GM19023 (cell line): ENCODE measurements at regions not wholly inside any gene's neighbourhood (a gene's known extent, or its start where the extent isn't known, plus 50 kb on each side); places are given as distances from the start of the nearest gene placed in this dataset.
"Not testable (repeated sequence)": the region's sequence is repeated elsewhere in the genome, so short reads cannot be mapped to it uniquely, and the experiment has no call there.

Experiments
- ATAC-seq: cut with Tn5 transposase; IDR thresholded peaks from one replicate; pipeline ENCODE4 v1.9.1; 2021; ENCODE audit warnings: mild to moderate bottlenecking, moderate library complexity; ENCODE audit not compliant: unreplicated experiment

- ATAC-seq, result no peak
Measured at GRCh38 chr3:6367171-6367570, 493.7 kb upstream of the GRM7 start.

DNA sequence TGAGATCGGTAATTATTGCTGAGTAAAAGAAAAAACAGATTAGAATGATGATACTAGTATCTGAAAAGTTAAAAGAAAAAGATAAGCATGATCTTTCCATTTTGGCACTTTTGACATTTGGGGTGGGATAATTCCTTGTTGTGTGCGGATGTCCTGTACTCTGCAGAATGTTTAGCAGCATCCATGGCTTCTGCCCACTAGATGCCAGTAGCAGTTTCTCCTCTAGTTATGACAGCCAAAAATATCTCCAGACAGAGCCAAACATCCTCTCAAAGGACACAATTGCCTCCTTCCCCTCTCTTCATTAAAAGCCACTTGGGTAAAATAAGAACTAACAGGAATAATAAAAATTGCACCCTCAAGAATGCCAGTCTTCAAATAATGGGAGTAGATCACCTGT, 468.8 kb upstream of the GRM7 start:
- ATAC-seq, result no peak

GRCh38 chr3:6394944-6395343, 466.0 kb upstream of the GRM7 start:
- no peak for ATAC-seq

DNA sequence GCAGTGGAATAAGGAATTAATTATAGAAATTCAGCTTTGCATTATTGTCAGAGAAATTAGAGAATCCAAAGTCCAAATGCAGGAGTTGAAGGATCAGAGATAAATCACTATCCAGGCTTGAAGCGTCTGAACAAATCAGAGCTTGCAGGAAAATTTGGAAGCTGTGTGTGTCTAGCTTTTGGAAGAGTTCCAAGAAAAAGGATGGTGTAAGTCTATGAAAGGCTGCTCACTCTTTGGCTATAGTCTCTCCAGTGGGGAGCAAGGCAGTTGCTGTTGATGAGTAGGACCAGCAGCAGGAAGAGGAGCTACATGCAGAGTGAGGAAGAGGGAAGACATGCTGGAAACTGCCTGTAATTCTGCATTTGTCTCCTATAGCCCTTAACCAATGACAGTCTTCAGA, 464.3 kb upstream of the GRM7 start:
- no peak for ATAC-seq

DNA sequence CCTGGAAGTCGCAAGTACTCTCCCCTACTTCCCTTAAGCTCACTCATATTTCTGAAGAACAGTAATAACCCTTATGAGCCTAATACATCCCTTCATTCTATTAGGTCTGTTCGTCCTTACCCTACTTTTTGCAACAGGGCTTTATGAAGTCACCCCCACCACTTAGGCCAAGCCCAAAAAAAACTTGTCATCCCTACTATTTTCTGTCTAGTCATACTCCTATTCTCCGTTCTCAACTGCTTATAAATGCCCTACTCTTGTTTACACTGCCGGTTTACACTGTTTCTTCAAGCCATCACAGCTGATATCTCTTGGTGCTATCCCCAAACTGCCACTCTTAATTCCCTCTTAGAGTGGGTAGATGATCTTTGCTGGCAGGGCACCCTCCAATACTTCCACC, 458.2 kb upstream of the GRM7 start:
- not testable (repeated sequence) for ATAC-seq

DNA sequence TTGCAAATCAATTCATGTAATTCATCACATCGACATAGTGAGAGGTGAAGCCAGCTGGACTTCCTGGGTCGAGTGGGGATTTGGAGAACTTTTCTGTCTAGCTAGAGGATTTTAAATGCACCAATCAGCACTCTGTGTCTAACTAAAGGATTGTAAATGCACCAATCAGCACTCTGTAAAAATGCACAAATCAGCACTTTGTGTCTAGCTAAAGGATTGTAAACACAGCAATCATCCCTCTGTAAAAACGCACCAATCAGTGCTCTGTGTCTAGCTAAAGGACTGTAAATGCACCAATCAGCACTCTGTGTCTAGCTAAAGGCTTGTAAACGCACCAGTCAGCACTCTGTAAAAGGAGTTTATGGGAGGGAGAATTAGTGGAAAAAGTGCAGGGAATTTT, 454.0 kb upstream of the GRM7 start:
- not testable (repeated sequence) for ATAC-seq

DNA sequence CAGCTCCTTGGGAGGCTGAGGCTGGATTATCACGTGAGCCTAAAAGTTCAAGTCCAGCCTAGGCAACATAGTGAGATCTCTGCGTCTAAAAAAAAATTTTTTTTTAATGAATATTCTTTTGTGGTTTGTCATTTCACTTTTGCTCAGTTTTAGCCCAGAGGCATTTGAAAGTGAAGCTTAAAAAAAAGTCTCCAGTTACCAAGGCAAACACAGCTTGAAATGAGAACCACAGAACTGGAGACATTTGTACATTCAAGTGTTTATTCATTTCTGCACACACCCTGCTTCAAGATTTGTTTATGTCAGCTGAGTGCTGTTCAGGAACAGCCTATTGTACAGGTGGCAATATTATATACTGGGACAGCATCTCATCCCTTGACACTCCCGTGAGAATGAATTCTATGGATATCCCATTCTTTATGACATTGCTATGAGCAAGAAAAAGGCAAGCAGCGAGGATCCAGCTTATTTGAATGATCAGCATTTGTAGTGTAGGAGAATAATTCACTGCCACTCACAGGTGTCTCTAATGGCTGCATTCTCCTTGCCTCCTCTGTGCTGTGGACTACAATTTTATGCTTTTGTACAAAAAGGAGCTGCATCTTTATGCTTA, 444.8 kb upstream of the GRM7 start:
- ATAC-seq, result no peak

DNA sequence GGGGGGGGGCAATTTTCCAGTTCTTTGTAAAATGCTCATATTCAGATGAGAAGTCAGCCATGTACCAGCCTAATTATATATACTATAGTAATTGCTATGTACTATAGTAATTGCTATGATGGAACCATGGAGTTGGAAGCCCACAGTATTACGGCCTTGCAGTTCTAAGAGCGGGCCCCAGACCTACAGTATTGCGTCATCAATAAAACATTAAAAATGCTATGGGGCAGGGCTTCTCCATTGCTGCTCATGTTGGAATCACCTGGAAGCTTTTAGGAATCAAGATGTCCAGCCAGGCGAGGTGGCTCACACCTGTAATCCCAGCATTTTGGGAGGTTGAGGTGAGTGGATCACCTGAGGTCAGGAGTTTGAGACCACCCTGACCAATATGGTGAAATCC, 443.7 kb upstream of the GRM7 start:
- no peak for ATAC-seq

GRCh38 chr3:6418485-6418884, 442.4 kb upstream of the GRM7 start:
- no peak for ATAC-seq

- ATAC-seq, result no peak
Measured at GRCh38 chr3:6421666-6422445, 439.1 kb upstream of the GRM7 start.

DNA sequence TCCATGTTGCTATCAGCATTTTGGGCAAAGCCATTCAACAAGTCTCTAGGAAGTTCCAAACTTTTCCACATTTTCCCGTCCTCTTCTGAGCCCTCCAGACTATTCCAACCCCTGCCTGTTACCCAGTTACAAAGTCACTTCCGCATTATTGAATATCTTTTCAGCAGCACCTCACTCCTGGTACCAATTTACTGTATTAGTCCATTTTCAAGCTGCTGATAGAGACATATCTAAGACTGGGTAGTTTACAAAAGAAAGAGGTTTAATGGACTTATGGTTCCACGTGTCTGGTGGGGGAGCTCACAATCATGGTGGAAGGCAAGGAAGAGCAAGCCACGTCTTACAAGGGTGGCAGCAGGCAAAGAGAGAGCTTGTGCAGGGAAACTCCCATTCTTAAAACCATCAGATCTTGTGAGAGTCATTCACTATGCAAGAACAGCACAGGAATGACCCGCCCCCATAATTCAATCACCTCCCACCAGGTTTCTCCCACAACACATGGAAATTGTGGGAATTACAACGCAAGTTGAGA, 435.6 kb upstream of the GRM7 start:
- ATAC-seq, result no peak

DNA sequence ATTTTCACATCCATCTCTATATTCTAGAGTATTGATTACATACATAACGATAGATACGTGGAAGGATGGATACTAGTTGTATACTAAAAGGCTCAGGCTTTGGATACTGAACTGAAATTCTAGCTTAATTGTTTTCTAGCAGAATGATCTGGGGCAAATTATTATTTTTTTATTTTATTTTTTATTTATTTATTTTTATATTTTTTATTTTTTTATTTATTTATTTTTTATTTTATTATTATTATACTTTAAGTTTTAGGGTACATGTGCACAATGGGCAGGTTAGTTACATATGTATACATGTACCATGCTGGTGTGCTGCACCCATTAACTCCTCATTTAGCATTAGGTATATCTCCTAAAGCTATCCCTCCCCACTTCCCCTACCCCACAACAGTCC, 432.6 kb upstream of the GRM7 start:
- ATAC-seq, result not testable (repeated sequence)

DNA sequence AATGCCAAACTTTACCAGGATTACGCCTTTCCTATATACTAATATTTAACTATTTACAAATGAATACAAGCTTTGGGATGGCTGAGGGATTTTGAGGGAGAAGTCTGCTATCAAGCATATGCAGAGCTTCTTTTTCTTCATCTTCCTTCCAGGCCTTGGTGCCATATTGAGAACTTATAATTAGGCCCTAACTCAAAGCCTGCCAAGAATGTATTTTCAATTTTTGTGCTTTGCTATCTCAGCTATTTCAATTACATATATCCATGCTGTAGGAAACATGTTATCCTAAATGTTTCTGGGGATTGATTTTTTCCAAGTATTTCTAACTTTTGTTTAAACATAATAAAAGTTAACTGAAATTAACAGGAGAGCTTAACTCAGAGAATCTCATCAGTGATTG, 425.0 kb upstream of the GRM7 start:
- no peak for ATAC-seq

DNA sequence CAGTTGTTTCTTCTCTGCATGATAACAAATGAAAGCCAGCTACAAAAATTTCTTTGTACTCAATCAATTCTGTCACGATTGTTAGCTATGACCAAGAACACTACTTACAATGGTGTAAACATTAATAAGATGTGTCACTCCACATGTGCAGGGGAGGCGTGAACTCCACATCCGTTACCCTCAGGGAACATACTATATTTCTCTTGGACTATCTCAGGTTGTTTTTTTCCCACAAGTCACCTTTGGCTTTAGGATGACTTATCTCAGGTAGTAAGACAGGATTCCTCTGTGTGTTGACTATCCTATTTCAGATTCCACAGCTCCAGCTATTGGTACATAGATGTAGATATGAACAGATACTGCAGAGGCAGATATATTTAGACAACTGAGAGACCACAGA, 423.3 kb upstream of the GRM7 start:
- ATAC-seq, result no peak

DNA sequence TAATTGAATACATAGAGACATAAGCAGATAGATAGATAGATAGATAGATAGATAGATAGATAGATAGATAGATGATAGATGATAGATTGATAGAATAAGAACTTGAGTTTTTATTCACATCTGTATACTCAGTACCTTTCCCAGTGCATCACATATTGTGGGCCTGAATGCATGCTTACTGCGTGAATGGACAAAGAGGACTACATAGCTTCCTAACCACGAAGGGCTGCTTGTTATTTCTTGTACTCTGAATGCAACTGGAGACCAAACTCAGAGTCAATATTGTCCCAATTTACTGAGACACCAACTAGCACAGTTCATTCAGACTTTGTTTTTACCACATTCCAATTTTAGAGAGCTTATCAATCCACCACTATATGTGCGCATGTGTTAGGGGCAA, 422.9 kb upstream of the GRM7 start:
- no peak for ATAC-seq

DNA sequence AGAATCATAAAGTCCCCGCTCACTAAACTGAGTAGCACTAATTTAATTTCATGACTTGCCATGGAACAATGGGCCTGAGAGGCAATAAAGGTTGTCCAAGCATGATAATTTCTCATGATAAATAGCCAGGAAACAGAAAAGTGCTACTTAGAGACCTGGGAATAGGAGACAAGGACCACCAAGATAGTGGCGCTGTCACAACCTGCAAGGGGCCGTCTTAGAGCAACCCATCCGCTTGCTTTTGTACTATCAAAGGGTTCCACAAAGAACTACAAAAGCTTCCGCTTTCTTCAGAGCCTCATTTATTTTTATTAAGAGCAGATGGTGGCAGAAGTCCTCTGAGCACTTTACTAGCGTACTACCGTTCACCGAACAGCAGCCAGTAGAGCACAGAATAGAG, 421.7 kb upstream of the GRM7 start:
- no peak for ATAC-seq

DNA sequence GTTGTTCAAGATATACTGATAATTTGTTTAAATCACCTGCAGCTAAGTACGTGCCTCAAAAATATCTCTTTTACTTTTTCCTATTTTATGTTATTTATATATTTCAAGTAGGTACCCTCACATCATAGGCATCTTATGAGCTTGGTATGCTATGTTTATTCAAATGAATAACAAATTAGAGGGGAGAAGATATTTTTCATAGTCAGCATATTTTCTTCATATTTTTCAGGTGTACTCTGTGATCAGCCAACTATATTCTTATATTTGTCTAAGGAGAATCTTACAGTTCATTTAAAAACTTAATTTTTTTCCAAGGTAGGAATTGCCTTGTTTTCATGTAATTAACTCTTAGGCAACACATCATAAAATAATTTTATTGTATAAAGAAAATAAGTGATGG, 421.1 kb upstream of the GRM7 start:
- no peak for ATAC-seq

- ATAC-seq, result no peak
Measured at GRCh38 chr3:6444888-6445658, 415.8 kb upstream of the GRM7 start.

DNA sequence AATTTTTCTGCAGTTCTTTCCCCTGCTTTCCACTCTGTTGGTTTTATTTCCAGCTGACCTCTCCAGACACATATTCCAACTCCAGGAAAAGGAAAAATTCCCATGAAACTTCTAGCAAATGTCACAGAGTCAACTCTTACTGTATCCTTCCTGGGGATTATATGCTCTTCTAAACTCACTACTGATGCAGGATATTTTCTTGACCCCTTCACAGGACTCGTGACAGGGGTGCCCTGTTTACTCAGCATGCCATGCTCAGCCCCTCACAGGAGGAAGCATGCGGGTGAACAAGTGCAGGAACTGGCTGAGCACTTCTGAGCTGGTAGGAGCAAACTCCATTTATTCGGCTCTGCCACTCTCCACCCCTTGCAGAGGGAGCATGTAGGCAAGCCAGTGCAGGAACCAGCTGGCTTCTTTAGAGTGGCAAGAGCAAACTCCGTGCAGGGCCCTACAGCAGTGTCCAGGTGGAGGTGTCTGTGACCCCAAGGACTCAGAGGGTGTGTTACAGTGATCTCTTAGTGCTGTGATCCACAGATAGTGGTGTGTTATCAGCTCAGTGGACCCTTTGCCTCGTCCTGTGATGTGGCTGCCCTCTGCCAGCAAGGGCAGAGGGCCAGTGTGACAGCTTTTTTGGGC, 413.6 kb upstream of the GRM7 start:
- ATAC-seq, result no peak

- no peak for ATAC-seq
Measured at GRCh38 chr3:6448011-6448410, 412.9 kb upstream of the GRM7 start.

GRCh38 chr3:6449099-6449498, 411.8 kb upstream of the GRM7 start:
- no peak for ATAC-seq
